Progenitor cell of endocrine pancreas (in vitro differentiated cells): ENCODE measurements at regions not wholly inside any gene's neighbourhood (a gene's known extent, or its start where the extent isn't known, plus 50 kb on each side); places are given as distances from the start of the nearest gene placed in this dataset.

ENCODE experiments used
- DNase-seq: peaks from one replicate; pipeline ENCODE4 v3.0.0; 2021; ENCODE audit warnings: low spot score; ENCODE audit not compliant: unreplicated experiment
- H3K27ac Mint-ChIP-seq: 2 replicates; pipeline ENCODE4 v1.8.0; 2021; ENCODE audit warnings: mild to moderate bottlenecking, moderate library complexity, mixed read lengths
- H3K27me3 Mint-ChIP-seq: 2 replicates; pipeline ENCODE4 v1.8.0; 2021; ENCODE audit warnings: mixed read lengths
- H3K36me3 Mint-ChIP-seq: 2 replicates; pipeline ENCODE4 v1.8.0; 2022; ENCODE audit warnings: mixed read lengths; ENCODE audit not compliant: insufficient read depth
- H3K4me1 Mint-ChIP-seq: 2 replicates; pipeline ENCODE4 v1.8.0; 2021; ENCODE audit warnings: low read depth, mixed read lengths
- H3K4me3 Mint-ChIP-seq: 2 replicates; pipeline ENCODE4 v1.8.0; 2021; ENCODE audit warnings: low read depth, mild to moderate bottlenecking, moderate library complexity, mixed read lengths
- H3K9me3 Mint-ChIP-seq: 2 replicates; pipeline ENCODE4 v1.8.0; 2021; ENCODE audit warnings: low read depth, mixed read lengths
- CTCF ChIP-seq: fragments of 200-600 bp; sonication (generic); IDR thresholded peaks from one replicate; pipeline ENCODE4 v1.5.0; 2021; ENCODE audit warnings: antibody characterized with exemption, mild to moderate bottlenecking; ENCODE audit not compliant: unreplicated experiment

GRCh38 chr11:27928809-27929208 lies 179.1 kb downstream of the KIF18A start:
- no peaks in the 10 kb centered on the region for H3K27me3 Mint-ChIP-seq
- H3K9me3 Mint-ChIP-seq, result no peaks in the 10 kb centered on the region
- H3K27ac Mint-ChIP-seq, result no peak overlapping the region
- H3K4me3 Mint-ChIP-seq, result no peak overlapping the region
- no peaks in the 10 kb centered on the region for H3K36me3 Mint-ChIP-seq
- TF ChIP-seq CTCF, result no peak
- H3K4me1 Mint-ChIP-seq, result no peaks in the 10 kb centered on the region
- no peak for DNase-seq

GRCh38 chr11:27926981-27927481 lies 180.9 kb downstream of the KIF18A start:
- no peak for DNase-seq
- Mint-ChIP-seq H3K27ac (no peak overlapping the region), H3K4me1 (no peaks in the 10 kb centered on the region), H3K4me3 (no peak overlapping the region), H3K9me3 (peaks cover 3% of the 10 kb centered on the region), H3K36me3 (no peaks in the 10 kb centered on the region), H3K27me3 (no peaks in the 10 kb centered on the region)
- TF ChIP-seq CTCF, result no peak

GRCh38 chr11:27926486-27926885 lies 181.5 kb downstream of the KIF18A start:
- Mint-ChIP-seq H3K4me3 (no peak overlapping the region), H3K4me1 (no peaks in the 10 kb centered on the region), H3K36me3 (no peaks in the 10 kb centered on the region), H3K27me3 (no peaks in the 10 kb centered on the region), H3K9me3 (peaks cover 6% of the 10 kb centered on the region), H3K27ac (no peak overlapping the region)
- DNase-seq, result no peak
- TF ChIP-seq CTCF, result no peak

- no peaks in the 10 kb centered on the region for H3K4me1 Mint-ChIP-seq
- H3K4me3 Mint-ChIP-seq, result no peak overlapping the region
- peaks cover 6% of the 10 kb centered on the region for H3K9me3 Mint-ChIP-seq
These were observed 186.5 kb downstream of the KIF18A start for GRCh38 chr11:27921472-27921871.

GRCh38 chr11:27916541-27917100 lies 191.3 kb downstream of the KIF18A start:
- Mint-ChIP-seq H3K36me3 (no peaks in the 10 kb centered on the region), H3K27me3 (no peaks in the 10 kb centered on the region), H3K27ac (no peak overlapping the region), H3K9me3 (peaks cover 1% of the 10 kb centered on the region), H3K4me3 (no peak overlapping the region), H3K4me1 (no peaks in the 10 kb centered on the region)
- DNase-seq, result no peak
- no peak for TF ChIP-seq CTCF

More at GRCh38 chr11:27921472-27921871, 186.5 kb downstream of the KIF18A start:
- TF ChIP-seq CTCF, result no peak
- DNase-seq, result no peak
- H3K36me3 Mint-ChIP-seq, result no peaks in the 10 kb centered on the region
- no peaks in the 10 kb centered on the region for H3K27me3 Mint-ChIP-seq
- no peak overlapping the region for H3K27ac Mint-ChIP-seq
